Right lobe of liver (tissue), 6 donors: ENCODE measurements at regions not wholly inside any gene's neighbourhood (a gene's known extent, or its start where the extent isn't known, plus 50 kb on each side); places are given as distances from the start of the nearest gene placed in this dataset.

Experiments used
- ATAC-seq, 4 donors: fragments of 200-7000 bp; cut with Tn5 transposase; one replicate each; pipeline ENCODE4 v1.9.1; 2020; ENCODE audit warnings: mild to moderate bottlenecking in 4 of 4, moderate library complexity in 4 of 4
- DNase-seq, 3 donors: peaks; one replicate each; pipeline ENCODE4 v3.0.0-alpha.2; 2020
- H3K27ac ChIP-seq, 3 donors: fragments of 200-600 bp; one replicate each; pipeline ENCODE4 v1.8.0; 2022
- H3K27me3 ChIP-seq, 2 donors: fragments of 200-600 bp; one replicate each; pipeline ENCODE4 v1.8.0; 2022
- H3K36me3 ChIP-seq, 4 donors: fragments of 200-600 bp; sonication (generic) in 1 of 4; one replicate each; pipeline versions ENCODE4 v1.5.1 to v1.8.0; 2017 to 2022; ENCODE audit warnings: control low read depth in 1 of 4
- H3K4me1 ChIP-seq, 4 donors: fragments of 200-600 bp; sonication (generic) in 1 of 4; one replicate each; pipeline versions ENCODE4 v1.5.1 to v1.8.0; 2017 to 2022; ENCODE audit warnings: control low read depth in 1 of 4
- H3K4me3 ChIP-seq, 3 donors: fragments of 200-600 bp; one replicate each; pipeline ENCODE4 v1.8.0; 2022
- H3K9me3 ChIP-seq, 4 donors: fragments of 200-600 bp; sonication (generic) in 1 of 4; one replicate each; pipeline versions ENCODE4 v1.5.1 to v1.8.0; 2017 to 2022; ENCODE audit warnings: control low read depth in 1 of 4
- POLR2A ChIP-seq: fragments of 450-650 bp; IDR thresholded peaks from one replicate; pipeline ENCODE4 v1.6.1; 2017; ENCODE audit warnings: antibody characterized with exemption, mild to moderate bottlenecking
- WGBS: methylation state at CpG from one replicate; pipeline ENCODE4 v1.1.6; 2018; ENCODE audit warnings: low coverage, low lambda C conversion rate; ENCODE audit not compliant: insufficient coverage; ENCODE audit errors: missing lambda C conversion rate; 5-methylcytosine and 5-hydroxymethylcytosine counted together
- intact Hi-C, 2 donors: fragments of 100-400 bp; cut with DNase I; formaldehyde crosslinking; loops; one replicate each; pipeline versions ENCODE4 v1.11.2 to v1.14.1; 2022
- TF ChIP-seq, protein P1 (sequence below), 4 donors: fragments of 200-600 bp in 3 of 4; fragments of 450-650 bp in 1 of 4; IDR thresholded peaks; one replicate each; pipeline versions ENCODE4 v1.5.1 to v1.8.0; 2016 to 2022; ENCODE audit warnings: antibody characterized with exemption in 4 of 4, mild to moderate bottlenecking in 2 of 4
- donor health status: DM: no; HTN: yes; CAD: no.
- donor health status: DM: no; HTN: no; CAD: no.
- donor health status: DM: no; HTN: no; CAD: no.
- donor health status: DM: no; HTN: yes; CAD: no.
- donor health status: DM: no; HTN: yes; CAD: no.

DNA sequence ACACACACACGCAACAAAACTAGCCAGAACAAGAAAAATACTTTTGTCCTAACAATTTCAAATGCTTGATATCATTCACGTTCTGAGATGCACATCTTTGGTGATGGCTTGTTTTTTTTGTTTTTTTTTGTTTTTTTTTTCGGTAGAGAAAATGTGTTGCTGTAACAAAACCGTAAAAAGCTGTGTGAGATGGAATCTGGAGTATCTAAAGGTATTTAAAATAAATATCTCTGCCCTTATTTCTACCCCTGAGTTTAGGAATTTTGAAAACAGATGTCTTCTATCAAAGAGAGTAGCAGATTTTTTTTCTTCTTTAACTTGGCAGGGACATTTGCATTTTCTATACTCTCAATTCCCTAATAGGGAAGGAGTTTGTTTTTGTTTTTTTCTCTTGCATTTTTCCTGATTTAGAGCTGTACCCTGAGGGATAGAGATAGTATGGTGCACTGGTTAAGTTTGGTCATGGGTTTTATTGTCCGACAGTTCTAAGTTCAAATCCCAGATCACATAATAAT lies 446.6 kb downstream of the KLF5 start:
- TF ChIP-seq, protein P1, sequence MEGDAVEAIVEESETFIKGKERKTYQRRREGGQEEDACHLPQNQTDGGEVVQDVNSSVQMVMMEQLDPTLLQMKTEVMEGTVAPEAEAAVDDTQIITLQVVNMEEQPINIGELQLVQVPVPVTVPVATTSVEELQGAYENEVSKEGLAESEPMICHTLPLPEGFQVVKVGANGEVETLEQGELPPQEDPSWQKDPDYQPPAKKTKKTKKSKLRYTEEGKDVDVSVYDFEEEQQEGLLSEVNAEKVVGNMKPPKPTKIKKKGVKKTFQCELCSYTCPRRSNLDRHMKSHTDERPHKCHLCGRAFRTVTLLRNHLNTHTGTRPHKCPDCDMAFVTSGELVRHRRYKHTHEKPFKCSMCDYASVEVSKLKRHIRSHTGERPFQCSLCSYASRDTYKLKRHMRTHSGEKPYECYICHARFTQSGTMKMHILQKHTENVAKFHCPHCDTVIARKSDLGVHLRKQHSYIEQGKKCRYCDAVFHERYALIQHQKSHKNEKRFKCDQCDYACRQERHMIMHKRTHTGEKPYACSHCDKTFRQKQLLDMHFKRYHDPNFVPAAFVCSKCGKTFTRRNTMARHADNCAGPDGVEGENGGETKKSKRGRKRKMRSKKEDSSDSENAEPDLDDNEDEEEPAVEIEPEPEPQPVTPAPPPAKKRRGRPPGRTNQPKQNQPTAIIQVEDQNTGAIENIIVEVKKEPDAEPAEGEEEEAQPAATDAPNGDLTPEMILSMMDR (IDR thresholded peaks at IDR 0.05) = no peak
- no peak for TF ChIP-seq POLR2A
- no peaks in the 10 kb centered on the region for H3K27me3 ChIP-seq
- no peak overlapping the region for H3K27ac ChIP-seq
- no peaks in the 10 kb centered on the region for H3K36me3 ChIP-seq
- H3K9me3 ChIP-seq = no peaks in the 10 kb centered on the region
- no peak for ATAC-seq
- WGBS = 77% methylated on average over 5 of the region's 5 CpGs
- H3K4me3 ChIP-seq = no peak overlapping the region
- no peaks in the 10 kb centered on the region for H3K4me1 ChIP-seq
- intact Hi-C loops = no loop called here
- no peak for DNase-seq

DNA sequence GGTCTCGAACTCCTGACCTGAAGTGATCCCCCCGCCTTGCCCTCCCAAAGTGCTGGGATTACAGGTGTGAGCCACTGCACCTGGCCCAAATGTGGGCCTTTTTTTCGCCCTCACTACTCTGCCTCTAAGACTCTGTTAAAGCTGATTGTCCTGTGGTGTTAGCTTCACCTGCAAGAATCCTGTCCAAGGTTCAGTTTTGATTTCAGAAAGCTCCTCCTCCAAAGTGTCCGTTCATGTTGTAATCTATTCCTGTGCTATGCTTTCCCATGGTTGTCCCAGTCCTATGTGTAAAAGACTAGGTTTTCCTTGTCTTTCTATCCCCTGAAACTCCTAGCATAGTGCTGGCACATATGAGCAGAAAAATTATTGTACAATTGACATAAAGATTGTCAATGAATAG lies 440.9 kb downstream of the KLF5 start:
- intact Hi-C loops = no loop called here
- Histone ChIP-seq H3K4me1 (no peaks in the 10 kb centered on the region), H3K27me3 (no peaks in the 10 kb centered on the region), H3K9me3 (no peaks in the 10 kb centered on the region), H3K4me3 (no peak overlapping the region), H3K36me3 (no peaks in the 10 kb centered on the region), H3K27ac (no peak overlapping the region)
- 64% methylated on average over 3 of the region's 4 CpGs for WGBS
- TF ChIP-seq, protein P1 (IDR thresholded peaks at IDR 0.05) = no peak
- no peak for TF ChIP-seq POLR2A
- no peak for DNase-seq
- no peak for ATAC-seq

DNA sequence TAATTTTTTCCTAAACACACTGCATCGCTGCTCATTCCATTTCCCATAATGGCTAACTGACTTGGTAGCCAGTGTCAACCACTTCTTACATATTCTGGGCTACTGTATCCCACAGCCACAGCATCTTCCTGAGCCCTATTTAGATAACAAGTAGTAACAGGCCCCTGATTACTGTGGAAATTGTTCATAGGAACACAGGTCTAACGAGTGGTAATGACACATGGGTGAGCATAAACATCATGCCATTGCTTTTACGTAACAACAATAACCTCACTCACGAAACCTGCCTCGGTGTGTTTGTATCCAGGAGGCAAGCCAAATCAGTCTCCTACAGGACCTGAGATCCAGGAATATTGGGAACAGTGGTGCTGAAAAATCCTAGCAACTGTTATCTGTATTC lies 438.6 kb downstream of the KLF5 start:
- ATAC-seq (no peak), DNase-seq (no peak)
- H3K4me1 ChIP-seq = no peaks in the 10 kb centered on the region
- H3K36me3 ChIP-seq = no peaks in the 10 kb centered on the region
- TF ChIP-seq, protein P1 (IDR thresholded peaks at IDR 0.05) = no peak
- TF ChIP-seq POLR2A = no peak
- no peak overlapping the region for H3K4me3 ChIP-seq
- no peaks in the 10 kb centered on the region for H3K9me3 ChIP-seq
- 83% methylated on average over 4 of the region's 5 CpGs for WGBS
- intact Hi-C loops = no loop called here
- H3K27ac ChIP-seq = no peak overlapping the region
- H3K27me3 ChIP-seq = no peaks in the 10 kb centered on the region

DNA sequence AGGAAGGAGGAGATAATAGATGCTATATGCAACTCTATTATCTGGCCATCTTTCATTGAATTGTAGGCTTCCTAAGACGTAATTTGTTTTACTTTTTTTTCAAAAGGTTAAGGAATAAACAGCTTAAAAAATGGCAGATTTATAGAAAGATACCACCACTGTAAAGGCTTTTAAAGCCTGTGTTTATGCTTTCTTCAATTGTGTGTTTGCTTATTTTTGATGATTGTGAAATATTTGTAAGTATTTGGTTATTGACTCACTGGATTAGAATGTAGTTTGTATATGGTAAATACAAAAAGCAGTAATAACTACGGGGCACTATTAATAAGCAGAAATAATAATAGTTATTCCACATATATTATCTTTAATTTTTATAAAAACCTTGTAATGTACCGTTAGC lies 437.9 kb downstream of the KLF5 start:
- WGBS = 58% methylated on average over 3 of the region's 3 CpGs
- TF ChIP-seq, protein P1 (IDR thresholded peaks at IDR 0.05) = no peak
- no peak for TF ChIP-seq POLR2A
- Histone ChIP-seq H3K36me3 (no peaks in the 10 kb centered on the region), H3K4me3 (no peak overlapping the region), H3K27me3 (no peaks in the 10 kb centered on the region), H3K9me3 (no peaks in the 10 kb centered on the region), H3K27ac (no peak overlapping the region), H3K4me1 (no peaks in the 10 kb centered on the region)
- DNase-seq = no peak
- no peak for ATAC-seq
- intact Hi-C loops = no loop called here

DNA sequence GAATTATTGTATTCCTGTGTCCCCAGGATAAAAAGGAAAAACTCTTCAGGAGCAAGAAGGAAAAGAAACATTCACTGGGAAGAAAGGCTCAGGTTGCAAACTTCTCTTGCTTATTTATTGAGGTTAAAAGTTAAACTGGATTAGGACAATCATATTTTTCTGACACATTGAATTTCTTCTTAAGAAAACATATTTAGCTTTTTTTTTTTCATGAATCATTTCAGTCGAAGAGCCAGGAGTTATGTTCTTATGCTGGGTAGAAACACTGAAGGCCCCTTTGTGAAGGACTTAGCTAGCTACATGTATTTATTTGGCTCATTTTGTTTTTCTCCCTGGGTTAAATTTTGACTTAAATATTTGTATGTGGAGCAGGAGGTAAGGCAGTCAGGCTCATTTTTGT lies 434.0 kb downstream of the KLF5 start:
- H3K27me3 ChIP-seq = no peaks in the 10 kb centered on the region
- DNase-seq = no peak
- H3K9me3 ChIP-seq = no peaks in the 10 kb centered on the region
- TF ChIP-seq, protein P1 (IDR thresholded peaks at IDR 0.05) = no peak
- no peak for TF ChIP-seq POLR2A
- intact Hi-C loops = no loop called here
- H3K4me3 ChIP-seq = no peak overlapping the region
- WGBS = 31% methylated on average over 1 of the region's 1 CpG
- no peak for ATAC-seq
- no peaks in the 10 kb centered on the region for H3K4me1 ChIP-seq
- no peaks in the 10 kb centered on the region for H3K36me3 ChIP-seq
- no peak overlapping the region for H3K27ac ChIP-seq
